HFF-Myc (cell line): ENCODE measurements at regions not wholly inside any gene's neighbourhood (a gene's known extent, or its start where the extent isn't known, plus 50 kb on each side); places are given as distances from the start of the nearest gene placed in this dataset.
"Not testable (repeated sequence)": the region's sequence is repeated elsewhere in the genome, so short reads cannot be mapped to it uniquely, and the experiment has no call there.

Experiments
- DNase-seq: peaks from one replicate; pipeline ENCODE4 v3.0.0-alpha.2; 2011; ENCODE audit warnings: low read depth; ENCODE audit errors: extremely low read depth
- H3K4me3 ChIP-seq: replicated peaks from 2 replicates; pipeline ENCODE4 v1.5.1; 2011; ENCODE audit warnings: low read depth, mild to moderate bottlenecking, control low read depth, low read length
- CTCF ChIP-seq: IDR thresholded peaks from 2 replicates; pipeline ENCODE4 v1.5.1; 2012; ENCODE audit warnings: mild to moderate bottlenecking, low read depth, low read length, control low read depth; ENCODE audit errors: missing control alignments

- DNase-seq = no peak
- TF ChIP-seq CTCF = no peak
Measured at GRCh38 chr11:129538323-129538722, 162.7 kb downstream of the BARX2 start.

GRCh38 chr11:129543515-129544290 lies 168.1 kb downstream of the BARX2 start:
- TF ChIP-seq CTCF = no peak
- H3K4me3 ChIP-seq = no peak overlapping the region
- DNase-seq = no peak

More at GRCh38 chr11:129538323-129538722, 162.7 kb downstream of the BARX2 start:
- H3K4me3 ChIP-seq = no peak overlapping the region

GRCh38 chr11:129544691-129545090 lies 169.0 kb downstream of the BARX2 start:
- no peak for DNase-seq
- no peak for TF ChIP-seq CTCF
- H3K4me3 ChIP-seq = no peak overlapping the region

GRCh38 chr11:129546266-129546665 lies 170.6 kb downstream of the BARX2 start:
- DNase-seq = no peak
- H3K4me3 ChIP-seq = no peak overlapping the region
- TF ChIP-seq CTCF = no peak

GRCh38 chr11:129557421-129557820 lies 181.8 kb downstream of the BARX2 start:
- TF ChIP-seq CTCF = no peak
- H3K4me3 ChIP-seq = no peak overlapping the region
- no peak for DNase-seq

- H3K4me3 ChIP-seq = no peak overlapping the region
- TF ChIP-seq CTCF = no peak
- no peak for DNase-seq
Measured at GRCh38 chr11:129569007-129569406, 193.4 kb downstream of the BARX2 start.

GRCh38 chr11:129572667-129573066 lies 197.0 kb downstream of the BARX2 start:
- DNase-seq = not testable (repeated sequence)

More at GRCh38 chr11:129572667-129573066, 197.0 kb downstream of the BARX2 start:
- H3K4me3 ChIP-seq = not testable (repeated sequence)
